ENCODE measurements at regions not wholly inside any gene's neighbourhood (a gene's known extent, or its start where the extent isn't known, plus 50 kb on each side); places are given as distances from the start of the nearest gene placed in this dataset.

- H3K27me3 ChIP-seq (ENCODE audit: control insufficient read depth, insufficient read depth, low read length) = no peaks in the 10 kb centered on the region
- H3K36me3 ChIP-seq (ENCODE audit: control insufficient read depth, insufficient read depth, low read length) = no peaks in the 10 kb centered on the region
- no peaks in the 10 kb centered on the region for H3K79me2 ChIP-seq (ENCODE audit: control insufficient read depth, insufficient read depth, low read length)
- no peak overlapping the region for H3K4me2 ChIP-seq (ENCODE audit: extremely low read depth, insufficient read depth, low read length)
- H3K27ac ChIP-seq (ENCODE audit: insufficient read depth, low read length) = no peak overlapping the region
- no peaks in the 10 kb centered on the region for H3K4me1 ChIP-seq (ENCODE audit: control insufficient read depth, extremely low read depth, insufficient read depth, low read length)
- TF ChIP-seq CTCF (conservative IDR thresholded peaks at IDR 0.05 in 1 of 2, IDR thresholded peaks at IDR 0.05 in 1 of 2; ENCODE audit: low read depth in 1 of 2, low read length in 2 of 2) (no peak), EZH2 (IDR thresholded peaks at IDR 0.05; ENCODE audit: low read length, missing control alignments) (no peak)
- DNase-seq (ENCODE audit: low read depth in 2 of 2) = no peak
- no peaks in the 10 kb centered on the region for H4K20me1 ChIP-seq (ENCODE audit: control insufficient read depth, extremely low read depth, insufficient read depth, low read length)
- no peaks in the 10 kb centered on the region for H3K9me3 ChIP-seq (ENCODE audit: control insufficient read depth, insufficient read depth, low read depth, low read length)
- H3K4me3 ChIP-seq (replicated peaks in 1 of 4; ENCODE audit: control extremely low read depth in 1 of 4, insufficient read depth in 1 of 4, low read depth in 3 of 4, low read length in 4 of 4) = no peak overlapping the region
- no peak overlapping the region for H2AFZ ChIP-seq (ENCODE audit: low read length)
- no peak overlapping the region for H3K9ac ChIP-seq (ENCODE audit: insufficient read depth, low read length)
Observed at GRCh38 chr17:52710363-52710901, 551.9 kb upstream of the CA10 start.

- H3K27ac ChIP-seq (ENCODE audit: insufficient read depth, low read length) = no peak overlapping the region
- H3K79me2 ChIP-seq (ENCODE audit: control insufficient read depth, insufficient read depth, low read length) = no peaks in the 10 kb centered on the region
- no peak overlapping the region for H3K4me3 ChIP-seq (replicated peaks in 1 of 4; ENCODE audit: control extremely low read depth in 1 of 4, insufficient read depth in 1 of 4, low read depth in 3 of 4, low read length in 4 of 4)
- no peaks in the 10 kb centered on the region for H3K36me3 ChIP-seq (ENCODE audit: control insufficient read depth, insufficient read depth, low read length)
- no peaks in the 10 kb centered on the region for H3K4me1 ChIP-seq (ENCODE audit: control insufficient read depth, extremely low read depth, insufficient read depth, low read length)
- no peaks in the 10 kb centered on the region for H3K27me3 ChIP-seq (ENCODE audit: control insufficient read depth, insufficient read depth, low read length)
- no peak for DNase-seq (ENCODE audit: low read depth in 2 of 2)
- no peaks in the 10 kb centered on the region for H3K9me3 ChIP-seq (ENCODE audit: control insufficient read depth, insufficient read depth, low read depth, low read length)
- no peak overlapping the region for H3K9ac ChIP-seq (ENCODE audit: insufficient read depth, low read length)
- H4K20me1 ChIP-seq (ENCODE audit: control insufficient read depth, extremely low read depth, insufficient read depth, low read length) = no peaks in the 10 kb centered on the region
- no peak overlapping the region for H2AFZ ChIP-seq (ENCODE audit: low read length)
- TF ChIP-seq EZH2 (IDR thresholded peaks at IDR 0.05; ENCODE audit: low read length, missing control alignments) = no peak
- TF ChIP-seq CTCF (conservative IDR thresholded peaks at IDR 0.05 in 1 of 2, IDR thresholded peaks at IDR 0.05 in 1 of 2; ENCODE audit: low read depth in 1 of 2, low read length in 2 of 2) = no peak
- H3K4me2 ChIP-seq (ENCODE audit: extremely low read depth, insufficient read depth, low read length) = no peak overlapping the region
Observed at GRCh38 chr17:52709724-52710123, 551.2 kb upstream of the CA10 start.

GRCh38 chr17:52696362-52696761, 537.8 kb upstream of the CA10 start:
- no peaks in the 10 kb centered on the region for H3K9me3 ChIP-seq (ENCODE audit: control insufficient read depth, insufficient read depth, low read depth, low read length)
- TF ChIP-seq CTCF (conservative IDR thresholded peaks at IDR 0.05 in 1 of 2, IDR thresholded peaks at IDR 0.05 in 1 of 2; ENCODE audit: low read depth in 1 of 2, low read length in 2 of 2) = no peak
- H3K4me3 ChIP-seq (replicated peaks in 1 of 4; ENCODE audit: control extremely low read depth in 1 of 4, insufficient read depth in 1 of 4, low read depth in 3 of 4, low read length in 4 of 4) = no peak overlapping the region
- H3K36me3 ChIP-seq (ENCODE audit: control insufficient read depth, insufficient read depth, low read length) = no peaks in the 10 kb centered on the region
- no peak overlapping the region for H2AFZ ChIP-seq (ENCODE audit: low read length)
- H3K27ac ChIP-seq (ENCODE audit: insufficient read depth, low read length) = no peak overlapping the region
- no peak overlapping the region for H3K9ac ChIP-seq (ENCODE audit: insufficient read depth, low read length)
- H4K20me1 ChIP-seq (ENCODE audit: control insufficient read depth, extremely low read depth, insufficient read depth, low read length) = no peaks in the 10 kb centered on the region
- no peak overlapping the region for H3K4me2 ChIP-seq (ENCODE audit: extremely low read depth, insufficient read depth, low read length)
- DNase-seq (ENCODE audit: low read depth in 2 of 2) = no peak
- no peaks in the 10 kb centered on the region for H3K79me2 ChIP-seq (ENCODE audit: control insufficient read depth, insufficient read depth, low read length)
- H3K4me1 ChIP-seq (ENCODE audit: control insufficient read depth, extremely low read depth, insufficient read depth, low read length) = no peaks in the 10 kb centered on the region
- H3K27me3 ChIP-seq (ENCODE audit: control insufficient read depth, insufficient read depth, low read length) = no peaks in the 10 kb centered on the region
